Natural killer cell (primary cell): ENCODE measurements at regions not wholly inside any gene's neighbourhood (a gene's known extent, or its start where the extent isn't known, plus 50 kb on each side); places are given as distances from the start of the nearest gene placed in this dataset.

Source experiments
- ATAC-seq, 3 donors: fragments of 150-1000 bp in 2 of 3; fragments of 200-7000 bp in 1 of 3; cut with Tn5 transposase; 1 replicate in 1 of 3; 2 replicates in 2 of 3; pipeline ENCODE4 v1.10.0; 2021; ENCODE audit warnings: mild to moderate bottlenecking in 2 of 3, moderate library complexity in 2 of 3
- DNase-seq, 2 donors: peaks; one replicate each; pipeline versions ENCODE4 v3.0.0 to v3.0.0-alpha.2; 2013 to 2021; ENCODE audit warnings: mixed read lengths in 1 of 2
- H3K27ac ChIP-seq: one replicate; pipeline ENCODE4 v1.5.1; 2013; ENCODE audit warnings: mild to moderate bottlenecking, low read length
- H3K27me3 ChIP-seq: one replicate; pipeline ENCODE4 v1.6.1; 2013; ENCODE audit warnings: low read length; ENCODE audit not compliant: control insufficient read depth, insufficient read depth
- H3K36me3 ChIP-seq: one replicate; pipeline ENCODE4 v1.6.1; 2013; ENCODE audit warnings: low read length; ENCODE audit not compliant: control insufficient read depth, insufficient read depth
- H3K4me1 ChIP-seq: one replicate; pipeline ENCODE4 v1.6.1; 2013; ENCODE audit warnings: low read length; ENCODE audit not compliant: control insufficient read depth, insufficient read depth
- H3K4me3 ChIP-seq: one replicate; pipeline ENCODE4 v1.5.1; 2013; ENCODE audit warnings: low read length
- H3K9me3 ChIP-seq: one replicate; pipeline ENCODE4 v1.6.1; 2013; ENCODE audit warnings: low read length; ENCODE audit not compliant: control insufficient read depth, insufficient read depth
- H3K27ac Mint-ChIP-seq, 2 donors: one replicate each; pipeline ENCODE4 v1.8.0; 2022; ENCODE audit warnings: mild to moderate bottlenecking in 2 of 2, mixed read lengths in 2 of 2, moderate library complexity in 1 of 2
- H3K27me3 Mint-ChIP-seq, 2 donors: one replicate each; pipeline ENCODE4 v1.8.0; 2022; ENCODE audit warnings: low read depth in 2 of 2, mixed read lengths in 2 of 2
- H3K36me3 Mint-ChIP-seq: one replicate; pipeline ENCODE4 v1.8.0; 2022; ENCODE audit warnings: mixed read lengths
- H3K4me1 Mint-ChIP-seq, 2 donors: one replicate each; pipeline ENCODE4 v1.8.0; 2022; ENCODE audit warnings: mixed read lengths in 2 of 2
- H3K4me3 Mint-ChIP-seq: one replicate; pipeline ENCODE4 v1.8.0; 2022; ENCODE audit warnings: mild to moderate bottlenecking, moderate library complexity, mixed read lengths
- H3K9me3 Mint-ChIP-seq, 2 donors: one replicate each; pipeline ENCODE4 v1.8.0; 2022; ENCODE audit warnings: mixed read lengths in 2 of 2
- WGBS: methylation state at CpG from one replicate; pipeline ENCODE4 v1.1.7; 2013; ENCODE audit warnings: missing lambda C conversion rate; ENCODE audit not compliant: insufficient coverage; 5-methylcytosine and 5-hydroxymethylcytosine counted together
- intact Hi-C: fragments of 100-400 bp; cut with micrococcal nuclease; formaldehyde crosslinking; loops from one replicate; pipeline ENCODE4 v1.14.2; 2022
- TF ChIP-seq, protein P1 (sequence below): fragments of 200-600 bp; IDR thresholded peaks from one replicate; pipeline ENCODE4 v1.8.0; 2022; ENCODE audit warnings: antibody characterized with exemption

DNA sequence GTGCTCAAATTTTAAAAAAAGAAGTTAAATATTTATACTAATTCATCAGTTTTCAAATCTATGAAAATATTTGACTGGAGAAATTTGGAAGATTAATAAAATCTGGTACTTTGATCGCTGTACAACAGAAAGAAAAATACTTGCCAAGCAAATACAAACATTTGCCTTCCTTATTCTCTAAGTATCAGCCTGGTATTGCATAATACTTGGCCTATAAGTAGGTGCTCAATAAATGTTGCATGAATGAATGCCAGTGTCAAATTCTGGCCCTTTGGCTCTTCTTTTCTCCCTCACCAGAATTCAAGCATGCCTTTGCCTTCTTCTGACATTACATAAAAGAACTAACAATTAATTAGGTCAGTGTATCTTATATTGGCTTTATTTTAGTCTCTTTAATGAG lies 601.7 kb upstream of the GBE1 start:
- TF ChIP-seq, protein P1, sequence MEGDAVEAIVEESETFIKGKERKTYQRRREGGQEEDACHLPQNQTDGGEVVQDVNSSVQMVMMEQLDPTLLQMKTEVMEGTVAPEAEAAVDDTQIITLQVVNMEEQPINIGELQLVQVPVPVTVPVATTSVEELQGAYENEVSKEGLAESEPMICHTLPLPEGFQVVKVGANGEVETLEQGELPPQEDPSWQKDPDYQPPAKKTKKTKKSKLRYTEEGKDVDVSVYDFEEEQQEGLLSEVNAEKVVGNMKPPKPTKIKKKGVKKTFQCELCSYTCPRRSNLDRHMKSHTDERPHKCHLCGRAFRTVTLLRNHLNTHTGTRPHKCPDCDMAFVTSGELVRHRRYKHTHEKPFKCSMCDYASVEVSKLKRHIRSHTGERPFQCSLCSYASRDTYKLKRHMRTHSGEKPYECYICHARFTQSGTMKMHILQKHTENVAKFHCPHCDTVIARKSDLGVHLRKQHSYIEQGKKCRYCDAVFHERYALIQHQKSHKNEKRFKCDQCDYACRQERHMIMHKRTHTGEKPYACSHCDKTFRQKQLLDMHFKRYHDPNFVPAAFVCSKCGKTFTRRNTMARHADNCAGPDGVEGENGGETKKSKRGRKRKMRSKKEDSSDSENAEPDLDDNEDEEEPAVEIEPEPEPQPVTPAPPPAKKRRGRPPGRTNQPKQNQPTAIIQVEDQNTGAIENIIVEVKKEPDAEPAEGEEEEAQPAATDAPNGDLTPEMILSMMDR, result no peak
- Histone ChIP-seq H3K36me3 (no peaks in the 10 kb centered on the region), H3K4me1 (no peaks in the 10 kb centered on the region), H3K27ac (no peak overlapping the region), H3K4me3 (no peak overlapping the region), H3K9me3 (no peaks in the 10 kb centered on the region), H3K27me3 (no peaks in the 10 kb centered on the region)
- H3K4me3 Mint-ChIP-seq, result no peak overlapping the region
- WGBS, result no CpG with 5 or more reads among the region's 1 CpG
- H3K4me1 Mint-ChIP-seq, result no peaks in the 10 kb centered on the region
- peaks cover 13% of the 10 kb centered on the region in 2 donors for H3K9me3 Mint-ChIP-seq
- intact Hi-C loops, result no loop called here
- H3K36me3 Mint-ChIP-seq, result peaks cover 3% of the 10 kb centered on the region
- H3K27me3 Mint-ChIP-seq, result no peaks in the 10 kb centered on the region
- ATAC-seq, result no peak
- H3K27ac Mint-ChIP-seq, result no peak overlapping the region
- DNase-seq, result no peak

DNA sequence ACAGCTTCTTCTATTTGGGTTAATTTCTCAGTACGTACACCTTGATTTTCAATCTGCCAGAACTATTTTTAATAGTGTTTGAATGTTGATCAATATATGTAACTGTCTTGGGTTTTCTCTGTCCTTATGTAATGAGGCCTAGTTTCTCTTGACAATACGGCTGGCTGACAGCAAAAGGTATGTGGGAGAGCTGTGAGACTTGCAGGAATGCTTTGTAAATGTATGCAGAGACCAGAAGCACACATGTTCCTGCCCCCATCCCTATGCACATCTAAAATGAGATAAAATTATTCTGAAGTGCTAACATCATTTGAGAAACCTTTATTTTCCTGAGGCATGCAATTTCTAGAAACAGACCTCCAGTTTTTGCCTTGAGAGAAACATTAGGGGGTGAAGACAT lies 593.8 kb upstream of the GBE1 start:
- ATAC-seq (no peak), DNase-seq (no peak)
- Histone ChIP-seq H3K36me3 (no peaks in the 10 kb centered on the region), H3K27me3 (no peaks in the 10 kb centered on the region), H3K4me1 (no peaks in the 10 kb centered on the region), H3K4me3 (no peak overlapping the region), H3K27ac (no peak overlapping the region), H3K9me3 (no peaks in the 10 kb centered on the region)
- peaks cover 20% of the 10 kb centered on the region for H3K36me3 Mint-ChIP-seq
- WGBS, result 79% methylated on average over 2 of the region's 2 CpGs
- intact Hi-C loops, result no loop called here
- no peak overlapping the region for H3K4me3 Mint-ChIP-seq
- no peaks in the 10 kb centered on the region for H3K4me1 Mint-ChIP-seq
- H3K27me3 Mint-ChIP-seq, result no peaks in the 10 kb centered on the region
- H3K27ac Mint-ChIP-seq, result no peak overlapping the region
- TF ChIP-seq, protein P1, result no peak
- H3K9me3 Mint-ChIP-seq, result peaks cover 20 to 35% of the 10 kb centered on the region in 2 donors

DNA sequence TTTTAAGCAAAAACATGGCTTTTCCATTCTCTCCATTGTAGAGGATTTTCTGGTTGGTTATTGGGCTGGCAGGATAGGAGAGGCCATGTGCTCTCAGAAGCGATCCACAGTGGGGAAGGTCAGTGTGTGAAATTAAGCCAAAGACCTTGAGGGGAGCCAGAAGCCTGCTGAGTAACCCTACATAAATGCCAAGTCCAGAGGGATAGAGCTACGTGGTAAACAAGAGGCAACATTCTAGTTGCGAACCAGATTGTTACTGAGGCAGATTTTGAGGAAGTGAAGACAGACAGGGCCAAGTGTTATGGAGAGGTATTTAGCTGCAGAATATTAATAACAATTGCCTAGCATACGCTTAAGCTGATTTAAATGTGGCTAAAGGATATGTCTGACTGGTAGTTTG lies 592.8 kb upstream of the GBE1 start:
- H3K27me3 Mint-ChIP-seq, result no peaks in the 10 kb centered on the region
- 77% methylated on average over 4 of the region's 4 CpGs for WGBS
- H3K36me3 Mint-ChIP-seq, result peaks cover 23% of the 10 kb centered on the region
- no peak overlapping the region for H3K4me3 Mint-ChIP-seq
- intact Hi-C loops, result no loop called here
- H3K9me3 Mint-ChIP-seq, result peaks cover 20 to 35% of the 10 kb centered on the region in 2 donors
- no peaks in the 10 kb centered on the region for H3K4me1 Mint-ChIP-seq
- no peak overlapping the region for H3K27ac Mint-ChIP-seq
- Histone ChIP-seq H3K9me3 (no peaks in the 10 kb centered on the region), H3K27me3 (no peaks in the 10 kb centered on the region), H3K36me3 (no peaks in the 10 kb centered on the region), H3K4me1 (no peaks in the 10 kb centered on the region), H3K4me3 (no peak overlapping the region), H3K27ac (no peak overlapping the region)
- ATAC-seq, result no peak
- no peak for DNase-seq
- TF ChIP-seq, protein P1, result no peak

DNA sequence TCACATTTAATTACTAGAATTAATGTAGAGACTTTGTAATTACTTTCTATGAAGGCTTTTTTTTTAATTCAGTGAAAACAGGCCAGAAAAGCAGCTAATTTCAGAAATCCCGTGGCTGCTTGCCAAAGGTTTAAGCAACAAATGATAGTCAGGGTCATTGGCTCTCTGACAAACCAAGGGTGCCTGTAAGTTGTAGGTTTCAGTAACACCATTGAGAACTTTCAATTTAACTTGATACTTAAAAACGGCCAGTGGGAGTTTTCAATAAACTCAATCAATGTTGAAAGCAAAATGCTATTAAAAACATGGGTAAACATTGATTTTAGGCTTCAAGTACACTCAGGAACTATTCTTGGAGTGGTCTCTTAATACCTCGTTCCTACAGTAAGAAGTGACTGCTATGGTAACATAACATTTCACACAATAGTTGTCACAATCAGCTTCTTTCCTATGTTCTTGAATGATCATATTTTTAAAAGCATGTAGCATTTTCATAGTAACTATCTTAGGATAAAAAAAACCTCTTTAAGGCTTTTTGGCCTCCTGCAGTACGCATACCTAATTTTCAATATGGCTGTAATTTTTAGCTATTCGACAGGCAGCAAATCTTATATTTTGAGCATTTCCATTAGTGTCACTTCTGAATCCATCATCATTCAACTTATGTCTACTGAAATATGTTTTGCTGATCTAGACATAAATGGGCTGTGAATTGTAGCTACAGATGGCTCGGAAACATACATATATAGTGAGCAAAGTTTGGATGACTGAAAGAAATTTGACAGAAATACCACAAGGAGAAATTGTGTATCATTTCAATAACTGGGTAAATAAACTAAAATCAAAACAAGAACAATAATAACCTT lies 592.1 kb upstream of the GBE1 start:
- Mint-ChIP-seq H3K27me3 (no peaks in the 10 kb centered on the region), H3K36me3 (peaks cover 23% of the 10 kb centered on the region), H3K4me3 (no peak overlapping the region), H3K27ac (no peak overlapping the region), H3K9me3 (peaks cover 20 to 35% of the 10 kb centered on the region in 2 donors), H3K4me1 (no peaks in the 10 kb centered on the region)
- ATAC-seq (no peak), DNase-seq (no peak)
- H3K4me1 ChIP-seq, result no peaks in the 10 kb centered on the region
- intact Hi-C loops, result no loop called here
- H3K4me3 ChIP-seq, result no peak overlapping the region
- H3K36me3 ChIP-seq, result no peaks in the 10 kb centered on the region
- TF ChIP-seq, protein P1, result no peak
- H3K27ac ChIP-seq, result no peak overlapping the region
- 81% methylated on average over 4 of the region's 6 CpGs for WGBS
- H3K9me3 ChIP-seq, result no peaks in the 10 kb centered on the region
- no peaks in the 10 kb centered on the region for H3K27me3 ChIP-seq
